Activated CD4-positive, alpha-beta T cell treated with anti-CD3 and anti-CD28 coated beads for 4 hours (primary cell): ENCODE measurements at regions not wholly inside any gene's neighbourhood (a gene's known extent, or its start where the extent isn't known, plus 50 kb on each side); places are given as distances from the start of the nearest gene placed in this dataset.
"Not testable (repeated sequence)": the region's sequence is repeated elsewhere in the genome, so short reads cannot be mapped to it uniquely, and the experiment has no call there.

Experiments used
- DNase-seq, 2 donors: peaks; one replicate each; pipeline ENCODE4 v3.0.0-alpha.2; 2020

DNA sequence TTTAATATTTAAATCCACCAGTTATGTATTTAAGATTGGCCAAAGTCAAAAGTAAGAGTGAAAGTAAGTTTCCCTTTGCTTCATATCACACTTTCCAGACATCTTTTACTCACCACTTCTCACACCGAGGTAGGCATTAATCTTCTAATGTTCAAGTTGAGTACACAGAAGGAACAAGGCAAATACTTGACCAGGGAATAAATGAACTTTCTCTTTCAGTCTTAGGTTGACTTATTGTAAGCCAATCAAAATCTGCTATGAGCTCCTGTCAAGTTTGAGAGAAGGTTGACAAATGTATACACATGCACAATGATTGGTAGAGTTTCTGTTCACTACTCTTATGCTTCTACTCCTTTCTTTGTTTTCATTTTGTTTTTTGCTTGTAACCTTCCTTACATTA lies 842.5 kb downstream of the REEP3 start:
- no peak for DNase-seq

DNA sequence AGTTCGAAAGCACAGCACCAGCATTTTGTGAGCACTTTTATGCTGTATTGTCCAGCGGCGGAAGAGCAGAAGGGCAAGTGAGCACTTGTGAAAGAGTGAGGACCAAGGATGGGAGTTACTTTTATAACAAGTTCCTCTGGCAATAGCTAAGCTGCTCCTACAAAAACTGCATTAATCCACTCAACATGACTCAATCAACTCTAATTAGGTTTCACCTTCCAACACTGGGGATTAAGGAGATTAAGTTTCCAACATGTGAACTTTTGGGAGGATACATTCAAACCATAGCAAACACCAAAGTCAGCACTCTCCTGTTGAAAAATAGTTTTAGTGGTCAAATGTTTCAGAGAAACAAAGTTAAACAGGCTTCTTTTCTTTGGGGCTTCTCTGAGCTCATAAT lies 844.5 kb downstream of the REEP3 start:
- DNase-seq = no peak

DNA sequence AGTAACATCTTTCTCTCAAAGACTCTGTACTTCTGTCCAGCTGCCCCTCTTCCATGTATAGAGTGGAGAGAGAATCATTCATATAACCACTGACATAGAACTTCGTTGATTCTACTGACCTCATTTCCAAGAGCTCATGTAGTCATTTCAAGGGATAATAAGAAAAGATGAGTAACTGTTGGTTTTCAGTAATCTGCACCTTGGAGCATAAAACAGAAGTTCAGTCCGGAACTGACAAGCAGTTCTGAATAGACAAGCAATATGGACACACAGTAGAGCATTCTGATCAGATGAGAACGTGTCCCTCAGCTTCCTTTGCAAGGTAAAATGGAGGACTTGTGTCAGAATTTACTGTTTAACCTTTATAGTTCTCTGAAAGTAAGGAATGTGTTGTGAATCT lies 847.1 kb downstream of the REEP3 start:
- DNase-seq = no peak

DNA sequence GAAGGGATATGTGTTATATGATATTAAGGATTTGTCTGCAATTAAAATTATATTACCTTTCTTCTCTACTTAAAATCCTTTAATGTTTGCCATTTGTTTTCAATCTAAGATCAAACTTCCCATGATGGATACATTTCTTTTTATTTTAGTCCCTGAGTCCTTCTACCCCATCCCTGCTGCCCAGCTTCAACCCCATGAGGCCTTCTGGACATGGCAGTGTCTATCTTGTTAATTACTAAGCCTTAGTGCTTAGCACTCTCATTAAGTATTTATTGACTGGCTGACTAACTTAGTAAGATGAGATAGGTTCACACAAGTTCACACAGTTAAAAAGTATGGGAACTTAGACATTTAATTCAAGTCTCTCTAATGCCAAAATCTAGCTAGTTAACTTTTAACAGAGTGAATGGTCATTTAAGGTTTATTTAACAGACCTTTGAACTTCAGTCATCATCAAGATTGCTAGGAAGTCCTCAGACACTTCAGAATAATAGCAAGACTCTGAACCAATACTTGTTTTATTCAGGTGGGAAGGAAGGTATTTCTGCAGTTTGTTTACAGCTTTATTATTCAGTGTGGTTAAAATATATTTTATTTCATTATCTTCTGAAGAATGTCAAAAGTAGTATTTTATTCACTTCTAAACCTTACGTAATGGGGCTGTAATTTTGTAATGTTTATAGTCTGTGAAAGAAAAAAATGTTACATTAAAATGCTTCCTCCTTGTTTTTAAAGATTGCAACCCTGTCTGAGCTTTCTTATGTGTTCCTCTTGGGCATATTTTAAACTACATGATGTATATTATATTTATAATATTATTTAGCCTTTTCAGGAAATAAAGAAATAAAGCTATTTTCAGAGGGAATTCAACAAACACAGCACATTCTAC lies 848.9 kb downstream of the REEP3 start:
- DNase-seq = no peak

DNA sequence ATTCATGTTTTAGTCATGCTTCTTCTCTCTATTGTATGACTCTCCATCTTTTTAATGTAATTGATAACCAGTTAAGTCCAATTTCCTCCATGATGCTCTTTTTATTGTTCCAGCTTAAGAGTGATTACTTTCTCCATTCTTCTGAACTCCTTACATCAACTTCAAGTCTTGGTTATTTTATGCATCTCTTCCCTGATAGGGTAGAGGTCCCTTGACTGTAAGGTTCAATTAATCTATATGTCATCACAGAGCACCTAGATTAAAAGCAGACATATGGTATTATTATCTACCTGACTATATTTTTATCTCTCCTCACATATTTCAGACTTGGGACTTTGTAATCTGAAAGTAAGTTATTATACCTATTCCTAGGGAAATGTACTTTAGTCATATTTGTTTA lies 853.1 kb downstream of the REEP3 start:
- no peak for DNase-seq

DNA sequence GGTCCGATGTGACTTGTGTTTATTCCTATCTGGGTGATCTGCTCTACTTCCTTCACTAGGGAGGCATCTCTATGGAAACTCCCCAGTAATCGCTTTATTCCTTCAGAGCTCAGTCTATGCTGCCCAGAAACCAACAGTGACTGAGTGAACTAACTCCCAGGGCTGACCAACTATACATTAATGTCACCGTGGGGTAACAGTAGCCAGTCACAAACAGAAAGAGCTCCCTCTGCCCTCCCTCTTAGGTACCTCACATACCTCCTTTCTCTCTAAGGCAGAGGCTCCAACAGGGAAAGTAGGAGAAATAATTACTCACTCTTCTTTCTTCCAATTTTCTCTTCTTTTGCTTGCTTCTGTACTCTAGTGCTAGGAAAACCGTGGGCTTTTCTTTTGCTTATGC lies 855.0 kb downstream of the REEP3 start:
- no peak for DNase-seq

DNA sequence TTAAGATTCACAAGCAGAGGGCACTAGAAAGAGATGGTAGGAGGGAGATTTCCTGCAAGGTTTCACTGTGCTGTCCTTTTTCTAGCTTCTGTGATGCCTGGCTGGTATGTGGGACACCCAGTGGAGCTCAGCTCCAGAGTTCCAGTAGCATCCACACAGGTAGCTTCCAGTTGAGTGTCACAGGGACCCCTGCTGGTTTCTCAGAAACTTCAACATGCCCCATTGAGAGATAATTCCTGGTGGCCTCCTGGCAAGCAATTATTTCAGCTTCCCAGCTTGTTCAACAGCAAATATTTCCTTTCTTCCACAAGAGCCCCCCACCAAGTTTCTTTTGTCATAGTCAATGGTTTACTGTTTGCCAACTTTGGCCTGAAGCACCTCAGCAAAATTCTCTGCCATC lies 858.7 kb downstream of the REEP3 start:
- DNase-seq = no peak

DNA sequence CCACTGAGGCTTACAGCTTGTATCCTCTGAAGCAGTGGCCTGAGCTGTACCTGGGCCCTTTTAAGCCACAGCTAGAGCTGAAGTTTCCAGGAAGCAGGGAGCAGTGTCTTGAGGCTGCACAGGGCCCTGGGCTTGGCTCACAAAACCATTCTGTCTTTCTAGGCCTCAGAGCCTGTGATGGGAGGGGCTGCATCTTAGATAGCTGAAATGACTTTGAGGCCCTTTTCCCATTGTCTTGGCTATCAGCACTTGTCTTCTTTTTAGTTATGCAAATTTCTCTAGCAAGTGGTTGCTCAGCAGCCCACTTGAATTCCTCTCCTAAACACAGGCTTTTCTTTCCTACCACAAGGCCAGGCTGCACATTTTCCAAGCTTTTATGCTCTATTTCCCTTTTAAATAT lies 864.2 kb downstream of the REEP3 start:
- DNase-seq = no peak

DNA sequence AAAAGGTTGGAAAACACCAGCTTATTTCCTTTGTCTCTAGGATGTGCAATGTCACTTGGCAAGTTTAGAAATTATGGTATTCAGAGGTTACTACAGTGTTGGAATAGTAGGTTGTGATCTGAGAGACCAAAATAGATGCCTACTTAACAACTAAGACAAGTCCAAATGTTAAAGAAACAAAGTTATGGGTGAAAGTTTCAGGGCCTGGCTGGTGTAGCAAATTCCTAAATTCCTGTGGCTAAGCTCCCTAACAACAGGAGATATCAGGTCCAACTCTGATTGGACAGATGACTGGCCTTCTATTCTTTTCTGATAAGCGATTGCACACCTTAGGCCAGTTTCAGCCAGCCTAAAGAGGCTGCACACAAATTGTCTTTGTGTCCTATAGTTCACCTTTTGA lies 873.5 kb downstream of the REEP3 start:
- DNase-seq = no peak

DNA sequence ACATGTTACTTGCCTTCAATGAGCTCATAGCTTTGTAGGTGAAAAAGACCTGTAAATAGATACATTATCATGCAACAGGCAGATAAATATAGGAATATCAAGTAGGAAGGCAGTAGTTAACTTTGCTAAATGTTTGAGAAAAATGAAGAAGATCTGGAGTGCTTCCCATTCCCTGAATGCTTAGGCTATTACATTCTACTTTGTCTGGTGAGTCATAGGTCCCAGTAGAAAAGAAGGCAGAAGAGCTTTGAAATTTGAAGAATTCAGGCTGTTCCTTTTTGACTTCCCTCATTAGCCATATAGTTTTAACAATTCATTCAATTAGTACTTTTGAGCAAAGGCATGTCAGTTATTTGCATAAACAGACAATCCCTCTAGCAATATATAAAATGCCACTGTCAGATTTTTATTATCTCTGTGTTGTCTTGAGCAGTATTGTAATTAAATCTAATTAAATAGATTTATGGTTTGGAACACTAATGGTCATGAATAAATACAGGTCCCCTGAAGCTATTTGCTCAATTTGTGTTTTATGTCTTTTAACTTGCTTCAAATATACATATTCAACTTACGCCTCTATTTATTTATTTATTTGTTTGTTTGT lies 875.0 kb downstream of the REEP3 start:
- no peak for DNase-seq

DNA sequence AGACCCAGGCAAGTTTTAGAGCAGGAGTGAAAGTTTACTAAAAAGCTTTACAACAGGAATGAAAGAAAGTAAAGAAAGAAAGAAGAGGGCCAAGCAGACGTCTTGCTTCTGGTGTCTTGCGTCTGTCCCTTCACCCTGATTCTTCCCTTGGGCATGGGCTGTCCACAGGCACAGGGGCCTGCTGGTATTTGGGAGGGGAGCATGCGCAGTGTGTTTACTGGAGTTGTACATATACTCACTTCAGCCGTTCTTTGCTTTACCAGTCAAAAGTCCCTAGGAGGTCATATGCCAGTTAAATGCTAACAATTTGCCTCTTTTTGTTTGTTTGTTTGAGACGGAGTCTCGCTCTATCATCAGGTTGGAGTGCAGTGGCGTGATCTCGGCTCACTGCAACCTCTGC lies 875.9 kb downstream of the REEP3 start:
- DNase-seq = no peak

DNA sequence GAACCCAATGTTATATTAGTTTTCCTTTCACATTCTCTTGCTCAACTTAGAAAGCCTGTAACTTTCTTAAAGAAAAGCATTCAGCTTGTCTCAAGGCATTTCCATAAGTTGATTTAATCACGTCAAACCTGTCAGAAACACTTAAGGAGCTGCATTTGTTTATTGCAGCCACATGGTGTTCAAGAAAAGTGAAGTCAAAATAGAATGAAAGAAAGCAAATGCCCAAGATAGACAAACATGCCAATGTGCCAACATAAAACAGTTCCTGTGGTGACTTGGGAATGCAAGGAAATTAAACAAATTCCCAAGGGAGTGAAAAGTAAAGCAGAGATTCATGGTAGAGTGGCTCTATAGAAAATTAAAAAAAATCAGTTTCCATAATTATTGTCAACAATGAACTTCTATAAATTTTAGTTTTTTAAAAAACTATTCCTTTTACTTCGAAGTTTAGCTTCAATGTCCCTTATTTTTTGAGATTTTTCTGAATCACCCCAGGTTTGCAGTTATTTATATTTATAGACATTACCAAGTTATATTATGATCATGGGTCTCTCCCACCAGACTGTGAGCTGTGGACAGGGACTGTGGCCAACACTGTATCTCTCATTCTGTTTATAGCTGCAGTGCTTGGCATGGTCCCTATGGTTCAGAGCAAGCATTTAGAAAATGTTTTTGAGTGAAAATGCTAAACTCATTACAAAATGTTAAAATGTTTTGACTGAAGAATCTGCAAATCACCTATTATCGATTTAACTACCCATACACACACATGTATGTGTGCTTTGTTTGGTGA lies 887.4 kb downstream of the REEP3 start:
- DNase-seq = no peak

DNA sequence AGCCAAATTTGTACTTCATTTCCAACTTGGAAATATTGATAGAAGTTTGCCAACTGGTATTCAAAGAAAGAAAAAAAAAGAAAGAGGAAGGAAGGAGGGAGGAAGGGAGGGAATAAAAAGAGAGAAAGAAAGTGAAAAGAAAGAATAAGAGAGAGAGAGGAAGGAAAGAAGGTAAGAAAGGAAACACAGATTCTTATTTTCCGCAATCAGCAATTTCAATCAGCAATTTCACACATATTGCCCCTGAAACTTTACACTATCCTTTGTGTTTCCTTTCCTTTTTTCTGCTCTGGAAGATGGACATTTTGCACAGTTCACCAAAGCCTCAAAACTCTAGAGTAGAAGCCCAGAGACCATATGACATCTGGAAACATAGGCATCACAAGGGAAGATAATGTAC lies 888.1 kb downstream of the REEP3 start:
- no peak for DNase-seq

DNA sequence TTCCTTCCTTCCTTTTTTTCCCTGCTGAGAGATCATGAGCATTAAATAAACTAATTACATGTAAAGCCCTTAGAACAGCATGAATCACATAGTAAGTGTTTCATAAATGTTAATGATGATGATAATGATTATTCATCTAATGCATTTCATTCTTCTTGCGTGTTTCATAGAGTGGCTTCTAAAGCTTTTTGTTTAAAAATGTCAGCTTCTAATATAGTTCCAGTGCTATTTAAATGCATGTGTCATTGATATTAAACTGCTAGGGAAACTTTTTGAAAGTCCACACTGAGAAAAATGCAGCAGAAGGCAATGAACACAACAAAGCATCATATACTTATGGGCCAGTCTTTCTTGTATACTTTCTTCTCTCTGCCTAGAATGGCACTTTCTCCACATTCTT lies 894.8 kb downstream of the REEP3 start:
- no peak for DNase-seq

DNA sequence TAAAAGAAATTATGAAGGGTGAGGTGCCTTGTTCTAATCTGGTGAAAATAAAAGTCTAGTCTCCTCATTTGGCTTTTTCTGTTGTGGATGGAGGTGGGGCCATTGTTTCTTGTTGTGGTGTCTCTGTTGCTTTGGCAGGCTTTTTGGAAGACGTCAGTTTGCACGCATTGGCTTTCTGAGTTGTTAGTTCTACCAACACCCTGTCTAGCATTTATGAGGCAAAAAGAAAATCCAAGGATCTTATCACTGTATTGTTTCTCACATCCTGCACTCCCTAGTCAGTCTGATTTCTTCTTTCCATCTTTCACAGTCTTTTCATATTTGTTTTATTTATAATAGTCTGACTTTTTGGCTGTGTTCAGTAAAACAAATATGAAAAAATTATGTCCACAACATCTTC lies 898.3 kb downstream of the REEP3 start:
- DNase-seq = no peak

DNA sequence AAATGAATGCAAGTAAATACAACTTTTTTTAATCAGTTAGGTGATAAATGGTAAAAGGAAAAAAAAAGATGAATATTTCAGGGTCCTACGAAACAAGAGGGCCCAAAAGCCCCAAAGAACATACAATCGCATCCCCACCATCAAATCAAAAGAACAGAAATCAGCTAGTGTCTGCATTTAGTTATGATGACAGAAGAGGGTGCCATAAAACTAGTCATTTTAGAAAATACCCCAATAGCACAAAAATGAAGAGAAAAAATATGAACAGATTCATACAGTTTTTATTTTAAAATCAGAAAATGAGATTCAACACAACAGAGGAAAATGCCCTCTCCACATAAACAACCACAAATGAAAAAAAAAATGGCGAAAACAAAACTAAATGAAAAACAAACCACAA lies 905.5 kb downstream of the REEP3 start:
- DNase-seq = no peak

DNA sequence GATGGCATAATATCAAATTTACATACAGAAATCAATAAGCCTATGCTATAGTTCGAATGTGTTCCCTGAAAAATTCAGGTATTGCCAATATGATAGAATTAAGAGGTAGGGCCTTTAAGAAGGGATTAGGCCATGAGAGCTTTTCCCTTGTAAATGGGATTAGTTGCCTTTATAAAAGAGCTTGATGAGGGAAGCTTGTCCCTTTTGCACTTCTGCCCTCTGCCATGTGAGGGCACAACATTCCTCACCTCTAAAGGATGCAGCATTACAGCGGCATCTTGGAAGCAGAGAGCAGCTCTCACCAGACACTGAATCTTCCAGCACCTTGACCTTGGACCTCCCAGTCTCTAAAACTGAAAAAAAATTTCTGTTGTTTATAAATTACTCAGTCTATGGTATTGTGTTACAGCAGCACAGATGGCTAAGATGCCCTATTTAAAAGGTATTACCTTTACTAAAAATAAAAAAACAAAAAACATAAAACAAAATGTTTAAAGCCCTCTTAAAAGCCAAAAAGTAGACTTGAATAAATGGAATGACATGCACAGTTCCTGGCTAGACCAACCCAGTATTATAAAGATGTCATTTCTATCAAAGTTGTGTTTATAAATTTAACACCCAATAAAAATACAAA lies 909.6 kb downstream of the REEP3 start:
- DNase-seq = no peak

DNA sequence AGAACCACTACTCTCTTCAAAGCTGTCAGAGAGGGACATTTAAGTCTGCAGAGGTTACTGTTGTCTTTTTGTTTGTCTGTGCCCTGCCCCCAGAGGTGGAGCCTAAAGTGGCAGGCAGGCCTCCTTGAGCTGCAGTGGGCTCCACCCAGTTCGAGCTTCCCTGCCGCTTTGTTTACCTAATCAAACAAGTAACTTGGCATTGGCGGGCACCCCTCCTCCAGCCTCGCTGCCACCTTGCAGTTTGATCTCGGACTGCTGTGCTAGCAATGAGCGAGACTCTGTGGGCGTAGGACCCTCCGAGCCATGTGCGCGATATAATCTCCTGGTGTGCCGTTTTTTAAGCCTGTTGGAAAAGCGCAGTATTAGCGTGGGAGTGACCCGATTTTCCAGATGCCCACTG lies 920.7 kb downstream of the REEP3 start:
- not testable (repeated sequence) for DNase-seq

DNA sequence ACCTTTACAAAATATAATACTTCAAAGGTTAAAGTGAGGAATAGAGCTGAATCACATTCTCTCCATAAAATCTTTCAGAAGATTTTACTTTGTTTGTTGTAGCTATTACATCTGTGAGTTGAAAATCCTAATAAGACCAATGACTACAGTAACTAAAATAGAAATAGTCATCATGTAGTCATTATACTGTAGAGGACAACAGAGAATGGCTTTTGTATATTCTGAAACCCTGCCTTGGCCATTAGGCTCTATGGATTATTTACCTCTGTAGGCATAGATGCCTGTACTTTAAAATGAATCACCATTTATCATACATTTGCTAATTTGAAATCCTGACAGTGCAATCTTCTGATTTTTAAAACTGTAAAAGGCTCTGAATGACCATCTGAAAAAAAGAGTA lies 923.0 kb downstream of the REEP3 start:
- DNase-seq = no peak

DNA sequence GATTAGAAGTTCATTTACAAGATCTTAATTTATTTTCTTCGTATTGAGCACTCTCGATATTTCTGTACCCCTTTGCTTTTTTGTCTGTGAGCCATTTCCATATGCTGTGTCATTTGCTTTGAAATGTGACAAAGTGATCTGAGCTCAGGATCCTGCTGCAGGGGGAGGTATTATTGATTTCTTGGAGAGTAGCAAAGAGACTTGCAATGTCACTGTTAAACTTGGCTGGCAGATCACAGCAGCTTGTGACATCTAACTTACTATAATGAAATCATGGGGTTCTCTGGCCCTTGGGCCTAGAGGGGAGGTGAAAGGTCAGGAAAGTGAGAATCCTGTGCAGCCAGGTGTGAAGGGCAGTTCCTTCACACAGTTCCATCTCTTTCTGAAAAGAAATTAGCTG lies 923.4 kb downstream of the REEP3 start:
- DNase-seq = no peak

DNA sequence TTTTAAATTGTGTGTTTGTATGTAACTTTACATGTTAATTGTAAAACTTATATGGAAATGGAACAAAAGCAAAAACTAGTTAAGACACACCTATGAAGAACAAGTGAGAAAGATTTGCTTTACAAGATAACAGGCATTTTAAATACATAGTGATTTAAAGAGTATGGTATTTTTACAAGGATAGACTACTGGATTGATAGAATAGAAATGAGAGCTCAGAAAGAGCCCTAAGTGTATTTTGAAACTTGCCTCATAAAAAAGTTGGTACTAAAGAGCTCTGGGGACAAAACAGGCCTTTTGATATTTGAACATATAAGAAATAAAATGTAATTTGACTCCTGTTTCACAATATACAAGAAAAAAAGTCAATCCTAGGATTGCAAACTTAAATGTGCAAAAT lies 928.4 kb downstream of the REEP3 start:
- DNase-seq = no peak

DNA sequence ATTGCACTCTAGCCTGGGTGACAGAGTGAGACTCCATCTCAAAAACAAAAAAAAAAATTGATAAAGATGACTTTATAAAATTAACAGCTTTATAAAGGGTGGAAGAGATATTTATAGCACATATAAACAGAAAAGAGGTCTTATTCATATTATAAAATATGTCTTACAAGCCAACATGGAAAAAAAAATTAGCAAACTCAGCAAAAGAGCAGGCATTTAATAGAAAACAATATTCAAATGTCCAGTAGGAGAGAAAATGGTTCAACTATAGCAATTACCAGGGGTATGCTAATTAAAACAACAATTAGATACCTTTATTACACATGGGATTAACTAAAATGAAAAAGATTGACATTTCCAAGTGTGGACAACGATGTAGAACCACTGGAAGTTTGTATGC lies 929.1 kb downstream of the REEP3 start:
- no peak for DNase-seq

DNA sequence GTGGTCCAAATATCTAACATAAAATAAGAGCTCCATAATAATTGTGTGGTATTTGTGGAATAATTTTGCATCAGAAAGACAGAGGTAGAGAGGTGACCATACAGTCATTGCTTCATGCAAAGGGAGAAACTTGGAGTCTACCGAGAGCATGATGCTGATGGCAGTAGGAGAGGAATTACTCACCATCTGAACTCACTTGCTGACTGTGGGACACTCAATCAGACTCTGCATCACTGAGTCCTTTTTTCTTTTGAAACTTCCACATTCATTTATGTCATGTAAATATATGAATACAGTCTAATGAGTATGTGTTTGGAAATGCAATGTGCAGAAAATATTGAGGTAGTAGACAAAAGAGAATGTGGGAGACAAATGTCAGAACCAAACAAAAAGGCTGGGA lies 933.8 kb downstream of the REEP3 start:
- DNase-seq = no peak

DNA sequence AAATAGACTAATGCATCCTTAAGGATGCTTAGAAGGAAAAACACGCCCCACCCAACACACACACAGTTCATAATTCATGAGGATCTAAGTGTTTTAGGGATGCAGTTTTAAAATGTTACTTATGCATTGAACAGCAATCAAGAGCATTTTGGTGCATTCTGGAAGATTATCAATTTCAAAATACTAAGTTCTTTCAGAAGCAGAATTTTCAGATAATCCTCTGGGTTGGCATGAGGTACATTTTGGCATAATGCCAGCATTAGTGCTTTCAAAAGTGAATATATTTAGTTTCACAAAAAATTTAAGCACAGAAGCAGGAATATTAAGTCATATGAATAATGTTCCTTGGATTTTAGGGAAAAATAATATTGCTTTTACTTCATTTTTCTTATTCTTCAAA lies 937.1 kb downstream of the REEP3 start:
- DNase-seq = no peak
